ENCODE measurements at regions not wholly inside any gene's neighbourhood (a gene's known extent, or its start where the extent isn't known, plus 50 kb on each side); places are given as distances from the start of the nearest gene placed in this dataset.

DNA sequence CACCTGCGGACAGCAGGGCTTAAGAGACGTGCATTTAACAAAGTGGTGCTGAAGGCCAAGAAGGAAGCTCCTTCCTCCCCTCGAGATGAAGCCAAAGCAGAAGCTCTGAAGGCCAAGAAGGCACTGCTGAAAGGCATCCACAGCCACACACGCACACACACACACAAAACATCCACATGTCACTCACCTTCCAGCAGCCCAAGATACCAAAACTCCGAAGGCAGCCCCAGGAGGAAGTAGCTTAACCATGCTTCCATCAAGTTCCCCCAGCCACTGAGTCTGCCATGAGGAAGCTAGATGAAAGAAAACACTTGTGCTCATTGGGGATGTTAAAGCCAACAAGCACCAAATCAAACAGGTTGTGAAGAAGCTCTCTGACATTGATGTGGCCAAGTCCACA lies 175.7 kb upstream of the POU3F3 start:
- TF ChIP-seq, protein P1, sequence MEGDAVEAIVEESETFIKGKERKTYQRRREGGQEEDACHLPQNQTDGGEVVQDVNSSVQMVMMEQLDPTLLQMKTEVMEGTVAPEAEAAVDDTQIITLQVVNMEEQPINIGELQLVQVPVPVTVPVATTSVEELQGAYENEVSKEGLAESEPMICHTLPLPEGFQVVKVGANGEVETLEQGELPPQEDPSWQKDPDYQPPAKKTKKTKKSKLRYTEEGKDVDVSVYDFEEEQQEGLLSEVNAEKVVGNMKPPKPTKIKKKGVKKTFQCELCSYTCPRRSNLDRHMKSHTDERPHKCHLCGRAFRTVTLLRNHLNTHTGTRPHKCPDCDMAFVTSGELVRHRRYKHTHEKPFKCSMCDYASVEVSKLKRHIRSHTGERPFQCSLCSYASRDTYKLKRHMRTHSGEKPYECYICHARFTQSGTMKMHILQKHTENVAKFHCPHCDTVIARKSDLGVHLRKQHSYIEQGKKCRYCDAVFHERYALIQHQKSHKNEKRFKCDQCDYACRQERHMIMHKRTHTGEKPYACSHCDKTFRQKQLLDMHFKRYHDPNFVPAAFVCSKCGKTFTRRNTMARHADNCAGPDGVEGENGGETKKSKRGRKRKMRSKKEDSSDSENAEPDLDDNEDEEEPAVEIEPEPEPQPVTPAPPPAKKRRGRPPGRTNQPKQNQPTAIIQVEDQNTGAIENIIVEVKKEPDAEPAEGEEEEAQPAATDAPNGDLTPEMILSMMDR (IDR thresholded peaks at IDR 0.05) = no peak
- TF ChIP-seq POLR2A (IDR thresholded peaks at IDR 0.05) = no peak

All from lower leg skin (tissue), 3 donors.